A549 (cell line): ENCODE measurements at regions not wholly inside any gene's neighbourhood (a gene's known extent, or its start where the extent isn't known, plus 50 kb on each side); places are given as distances from the start of the nearest gene placed in this dataset.

Experiments
- ATAC-seq, 2 experiments: fragments of 200-7000 bp in 1 of 2; fragments of >200 bp in 1 of 2; cut with Nextera tagmentation in 1 of 2; cut with Tn5 transposase in 1 of 2; 3 replicates each; pipeline versions ENCODE4 v1.8.0 to v1.9.1; 2018 to 2020; ENCODE audit warnings: mild to moderate bottlenecking in 1 of 2, moderate library complexity in 1 of 2
- CTCF ChIA-PET: fragments of 300-600 bp; sonication (Branson Sonifier 250); formaldehyde crosslinking; extraction: SDS; loops from one replicate; lab custom pipeline; 2021; ENCODE audit warnings: antibody characterized with exemption, inconsistent platforms; lab: Yijun Ruan, JAX
- POLR2A ChIA-PET: fragments of 350-600 bp; formaldehyde crosslinking; extraction: SDS; loops from one replicate; lab custom pipeline; 2021; ENCODE audit warnings: antibody characterized with exemption, inconsistent platforms; lab: Yijun Ruan, JAX
- DNase-seq, 2 experiments: peaks; one replicate each; pipeline versions ENCODE4 v3.0.0 to v3.0.0-alpha.2; 2011 to 2016; ENCODE audit warnings: low read depth in 1 of 2, low spot score in 1 of 2
- FAIRE-seq: peaks from 2 replicates; lab custom pipeline; 2011; peaks lifted over from hg19 to GRCh38; lab: Jason Lieb, UNC
- H3K27ac ChIP-seq, 2 experiments: fragments of >200 bp; sonication (Bioruptor Twin); formaldehyde crosslinking; 3 replicates each; pipeline ENCODE4 v1.5.1; 2016 to 2017
- H3K4me1 ChIP-seq: fragments of >200 bp; sonication (Bioruptor Twin); formaldehyde crosslinking; 3 replicates; pipeline ENCODE4 v1.6.1; 2016
- H3K4me2 ChIP-seq: fragments of >200 bp; sonication (Bioruptor Twin); formaldehyde crosslinking; 3 replicates; pipeline ENCODE4 v1.6.1; 2016
- H3K4me3 ChIP-seq: fragments of >200 bp; sonication (Bioruptor Twin); formaldehyde crosslinking; 3 replicates; pipeline ENCODE4 v1.5.1; 2016
- H3K9me3 ChIP-seq: fragments of >200 bp; sonication (Bioruptor Twin); formaldehyde crosslinking; 3 replicates; pipeline ENCODE4 v1.6.1; 2016
- CBX2 ChIP-seq: fragments of 200-600 bp; sonication (generic); IDR thresholded peaks from 2 replicates; pipeline ENCODE4 v1.6.1; 2016; ENCODE audit warnings: low read depth, mild to moderate bottlenecking, borderline replicate concordance
- CHD2 ChIP-seq: fragments of 150-350 bp; IDR thresholded peaks from 2 replicates; pipeline ENCODE4 v1.6.1; 2014; ENCODE audit warnings: low read length; ENCODE audit not compliant: partially characterized antibody
- CHD4 ChIP-seq: fragments of 200-600 bp; sonication (generic); IDR thresholded peaks from 2 replicates; pipeline ENCODE4 v1.6.1; 2016; ENCODE audit warnings: antibody characterized with exemption, mild to moderate bottlenecking, borderline replicate concordance
- FOSB ChIP-seq: fragments of 250-450 bp; sonication (Bioruptor Pico); IDR thresholded peaks from 2 replicates; pipeline ENCODE4 v1.5.0; 2020; ENCODE audit warnings: mild to moderate bottlenecking, moderate library complexity
- FOSL2 ChIP-seq, 2 experiments: fragments of 450-650 bp in 1 of 2; fragments of >200 bp in 1 of 2; sonication (Bioruptor Twin) in 1 of 2; formaldehyde crosslinking; IDR thresholded peaks; 2 replicates each; pipeline versions ENCODE4 v1.5.0 to v1.6.1; 2016 to 2020; ENCODE audit warnings: mild to moderate bottlenecking in 1 of 2, moderate library complexity in 1 of 2
- GATA3 ChIP-seq: IDR thresholded peaks from 2 replicates; pipeline ENCODE4 v1.6.1; 2012; ENCODE audit warnings: borderline replicate concordance
- HDAC2 ChIP-seq: fragments of 200-600 bp; sonication (generic); IDR thresholded peaks from 2 replicates; pipeline ENCODE4 v1.6.1; 2016
- HOXA7 ChIP-seq: fragments of 250-450 bp; sonication (Bioruptor Pico); IDR thresholded peaks from 2 replicates; pipeline ENCODE4 v1.5.0; 2020; ENCODE audit warnings: mild to moderate bottlenecking, moderate library complexity
- HOXB13 ChIP-seq: fragments of 250-450 bp; sonication (Bioruptor Pico); IDR thresholded peaks from 2 replicates; pipeline ENCODE4 v1.5.0; 2020; ENCODE audit warnings: low read depth, mild to moderate bottlenecking, moderate library complexity
- HOXB5 ChIP-seq: fragments of 250-450 bp; sonication (Bioruptor Pico); IDR thresholded peaks from 2 replicates; pipeline ENCODE4 v1.5.0; 2020; ENCODE audit warnings: mild to moderate bottlenecking, moderate library complexity
- KDM5A ChIP-seq: fragments of 200-600 bp; sonication (generic); IDR thresholded peaks from 2 replicates; pipeline ENCODE4 v1.6.1; 2016; ENCODE audit warnings: antibody characterized with exemption, mild to moderate bottlenecking
- NFE2L2 ChIP-seq: fragments of 150-350 bp; conservative IDR thresholded peaks from 2 replicates; pipeline ENCODE4 v1.6.1; 2014; ENCODE audit warnings: low read length
- POLR2AphosphoS2 ChIP-seq: conservative IDR thresholded peaks from 2 replicates; pipeline ENCODE4 v1.6.1; 2012; ENCODE audit warnings: low read length, improper control_type of control experiment, inconsistent platforms
- RAD21 ChIP-seq, 2 experiments: fragments of >200 bp in 1 of 2; sonication (Bioruptor Twin) in 1 of 2; formaldehyde crosslinking in 1 of 2; IDR thresholded peaks in 1 of 2; conservative IDR thresholded peaks in 1 of 2; 2 replicates in 1 of 2; 3 replicates in 1 of 2; pipeline ENCODE4 v1.6.1; 2012 to 2018; ENCODE audit warnings: inconsistent platforms in 1 of 2
- RNF2 ChIP-seq: fragments of 200-600 bp; sonication (generic); IDR thresholded peaks from 2 replicates; pipeline ENCODE4 v1.6.1; 2016; ENCODE audit warnings: low read depth, mild to moderate bottlenecking, antibody characterized with exemption, moderate library complexity, borderline replicate concordance
- SMC3 ChIP-seq: fragments of >200 bp; sonication (Bioruptor Twin); formaldehyde crosslinking; IDR thresholded peaks from 3 replicates; pipeline ENCODE4 v1.6.1; 2018; ENCODE audit warnings: inconsistent platforms
- TP53 ChIP-seq: fragments of 250-450 bp; sonication (Bioruptor Pico); IDR thresholded peaks from 2 replicates; pipeline ENCODE4 v1.5.0; 2021; ENCODE audit warnings: mild to moderate bottlenecking, moderate library complexity
- ZFP36 ChIP-seq: fragments of 450-650 bp; IDR thresholded peaks from 2 replicates; pipeline ENCODE4 v1.6.1; 2014; ENCODE audit warnings: borderline replicate concordance; ENCODE audit not compliant: partially characterized antibody
- WGBS: methylation state at CpG from one replicate; pipeline ENCODE4 v1.1.6; 2017; ENCODE audit errors: missing lambda C conversion rate; 5-methylcytosine and 5-hydroxymethylcytosine counted together
- TF ChIP-seq, protein P1 (sequence below): IDR thresholded peaks from 2 replicates; pipeline ENCODE4 v1.6.1; 2012; ENCODE audit warnings: low read depth, borderline replicate concordance
- TF ChIP-seq, protein P2 (sequence below): fragments of 450-650 bp; IDR thresholded peaks from 2 replicates; pipeline ENCODE4 v1.6.1; 2014; ENCODE audit warnings: antibody characterized with exemption
- TF ChIP-seq, protein P3 (sequence below): IDR thresholded peaks from 2 replicates; pipeline ENCODE4 v1.6.1; 2012
- TF ChIP-seq, protein P4 (sequence below): fragments of >200 bp; sonication (Bioruptor Twin); formaldehyde crosslinking; IDR thresholded peaks from 3 replicates; pipeline ENCODE4 v1.5.1; 2016

DNA sequence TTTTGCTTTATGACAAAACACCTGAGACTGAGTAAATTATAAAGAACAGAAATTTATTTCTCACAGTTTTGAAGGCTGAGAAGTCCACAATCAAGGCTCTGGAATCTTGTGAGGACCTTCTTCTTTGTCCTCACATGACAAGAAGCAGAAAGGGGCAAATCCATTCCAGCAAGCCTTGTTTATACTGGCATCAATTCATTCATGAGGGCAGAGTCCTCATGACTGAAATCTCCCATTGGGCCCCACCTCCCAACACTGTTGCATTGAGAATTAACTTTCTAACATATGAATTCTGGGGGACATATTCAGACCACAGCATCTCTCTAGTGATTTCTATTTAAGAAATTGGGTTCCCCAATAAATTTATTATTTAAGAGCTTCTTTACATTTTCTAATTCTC, 395.4 kb downstream of the AR start:
- ChIA-PET CTCF (no interaction called here), POLR2A (no interaction called here)
- Histone ChIP-seq H3K9me3 (no peaks in the 10 kb centered on the region), H3K4me1 (no peaks in the 10 kb centered on the region), H3K4me3 (no peak overlapping the region)
- ATAC-seq = no peak
- DNase-seq = no peak
- no peak for FAIRE-seq
- TF ChIP-seq, protein P1, sequence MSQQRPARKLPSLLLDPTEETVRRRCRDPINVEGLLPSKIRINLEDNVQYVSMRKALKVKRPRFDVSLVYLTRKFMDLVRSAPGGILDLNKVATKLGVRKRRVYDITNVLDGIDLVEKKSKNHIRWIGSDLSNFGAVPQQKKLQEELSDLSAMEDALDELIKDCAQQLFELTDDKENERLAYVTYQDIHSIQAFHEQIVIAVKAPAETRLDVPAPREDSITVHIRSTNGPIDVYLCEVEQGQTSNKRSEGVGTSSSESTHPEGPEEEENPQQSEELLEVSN = no peak
- TF ChIP-seq SMC3 (no peak), HOXA7 (CRISPR knock-in tag) (no peak), RAD21 (conservative IDR thresholded peaks at IDR 0.05 in 1 of 2, IDR thresholded peaks at IDR 0.05 in 1 of 2) (no peak), CBX2 (no peak)
- TF ChIP-seq, protein P2, sequence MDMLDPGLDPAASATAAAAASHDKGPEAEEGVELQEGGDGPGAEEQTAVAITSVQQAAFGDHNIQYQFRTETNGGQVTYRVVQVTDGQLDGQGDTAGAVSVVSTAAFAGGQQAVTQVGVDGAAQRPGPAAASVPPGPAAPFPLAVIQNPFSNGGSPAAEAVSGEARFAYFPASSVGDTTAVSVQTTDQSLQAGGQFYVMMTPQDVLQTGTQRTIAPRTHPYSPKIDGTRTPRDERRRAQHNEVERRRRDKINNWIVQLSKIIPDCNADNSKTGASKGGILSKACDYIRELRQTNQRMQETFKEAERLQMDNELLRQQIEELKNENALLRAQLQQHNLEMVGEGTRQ = no peak
- TF ChIP-seq, all 56 proteins: peak for 0
- H3K27ac ChIP-seq = no peak overlapping the region
- H3K4me2 ChIP-seq = no peak overlapping the region

DNA sequence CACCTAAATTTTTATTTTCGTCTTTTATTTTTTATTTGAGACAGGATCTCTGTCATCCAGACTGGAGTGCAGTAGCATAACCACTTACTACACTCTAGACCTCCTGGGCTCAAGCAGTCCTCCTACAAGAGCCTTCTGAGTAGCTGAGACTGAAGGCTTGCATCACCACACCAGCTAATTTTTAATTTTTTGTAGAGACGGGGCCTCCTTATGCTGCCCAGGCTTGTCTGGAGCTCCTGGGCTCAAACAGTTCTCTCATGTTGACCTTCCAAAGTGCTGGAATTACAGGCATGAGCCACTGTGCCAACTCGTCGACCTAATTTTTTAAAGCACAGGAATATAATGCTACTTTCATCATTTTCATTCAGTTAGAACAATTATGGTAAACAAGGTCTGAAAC, 405.4 kb downstream of the AR start:
- no peak overlapping the region for H3K27ac ChIP-seq
- ATAC-seq (no peak), FAIRE-seq (no peak), DNase-seq (no peak)
- 0% methylated on average over 3 of the region's 4 CpGs for WGBS
- TF ChIP-seq, protein P3, sequence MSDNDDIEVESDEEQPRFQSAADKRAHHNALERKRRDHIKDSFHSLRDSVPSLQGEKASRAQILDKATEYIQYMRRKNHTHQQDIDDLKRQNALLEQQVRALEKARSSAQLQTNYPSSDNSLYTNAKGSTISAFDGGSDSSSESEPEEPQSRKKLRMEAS = no peak
- TF ChIP-seq HOXB5 (CRISPR knock-in tag) = no peak
- TF ChIP-seq RNF2 = no peak
- CTCF ChIA-PET = interaction anchor here (0.7 to 1.3 kb wide), 3 partner anchors 8 to 34 kb away, joined by 3 read pairs; no protein-coding TSS in a partner anchor
- POLR2A ChIA-PET = no interaction called here
- no peak overlapping the region for H3K4me2 ChIP-seq
- no peak overlapping the region for H3K4me3 ChIP-seq
- H3K4me1 ChIP-seq = no peaks in the 10 kb centered on the region
- no peaks in the 10 kb centered on the region for H3K9me3 ChIP-seq

DNA sequence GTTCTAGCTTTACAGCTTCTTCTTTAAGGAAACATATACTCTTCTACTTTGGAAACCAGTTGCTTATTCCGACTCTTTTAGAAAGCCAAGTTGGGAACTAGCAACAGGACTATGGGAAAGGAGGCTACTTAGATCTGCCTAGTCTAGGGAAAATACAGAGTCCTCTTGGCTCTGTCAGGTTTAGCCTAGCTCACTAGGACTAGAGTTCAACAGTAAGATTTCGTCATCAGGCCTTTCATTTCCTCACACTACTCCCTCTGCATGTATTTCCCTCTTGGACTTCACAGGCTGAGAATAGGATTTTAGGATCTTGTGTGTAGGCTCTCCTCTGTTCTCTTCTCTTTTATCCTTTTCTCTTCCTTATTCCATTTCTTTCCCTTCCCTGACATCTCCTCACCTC, 409.8 kb downstream of the AR start:
- ChIA-PET POLR2A (no interaction called here), CTCF (no interaction called here)
- Histone ChIP-seq H3K27ac (no peak overlapping the region), H3K4me1 (no peaks in the 10 kb centered on the region), H3K4me3 (no peak overlapping the region), H3K4me2 (no peak overlapping the region), H3K9me3 (no peaks in the 10 kb centered on the region)
- DNase-seq (no peak), ATAC-seq (no peak), FAIRE-seq (peak; percentile 43)
- whole genome bisulfite sequencing = 0% methylated on average over 2 of the region's 2 CpGs
- TF ChIP-seq FOSB (CRISPR knock-in tag) (no peak), HOXA7 (CRISPR knock-in tag) (no peak), CHD4 (no peak), FOSL2 (IDR thresholded peaks at IDR 0.05) (no peak), FOSL2 (CRISPR knock-in tag; IDR thresholded peaks at IDR 0.05) (no peak), HOXB13 (no peak)

DNA sequence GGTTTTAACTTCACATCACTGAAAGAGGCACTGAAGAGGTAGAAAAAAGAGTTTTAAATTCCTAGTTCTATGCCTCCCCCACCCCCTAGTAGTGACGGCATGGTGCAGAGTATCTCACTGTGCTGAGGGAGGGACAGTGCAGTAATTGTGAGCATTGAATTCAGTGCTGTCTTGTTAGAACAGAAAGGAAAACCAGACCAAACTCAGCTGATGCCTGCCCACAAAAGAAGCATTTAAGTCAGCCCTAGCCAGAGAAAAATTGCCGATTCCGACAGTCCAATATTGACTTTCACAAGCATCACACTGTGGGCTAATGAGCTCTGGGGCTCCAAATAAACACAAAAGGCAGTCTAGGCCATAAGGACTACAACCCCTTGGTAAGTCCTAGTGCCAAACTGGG, 417.7 kb downstream of the AR start:
- CTCF ChIA-PET = no interaction called here
- Histone ChIP-seq H3K27ac (no peak overlapping the region), H3K4me2 (no peak overlapping the region), H3K9me3 (no peaks in the 10 kb centered on the region), H3K4me3 (no peak overlapping the region), H3K4me1 (no peaks in the 10 kb centered on the region)
- TF ChIP-seq, protein P2 = no peak
- TF ChIP-seq POLR2AphosphoS2 (no peak), ZFP36 (no peak), RAD21 (conservative IDR thresholded peaks at IDR 0.05 in 1 of 2, IDR thresholded peaks at IDR 0.05 in 1 of 2) (no peak), HDAC2 (no peak), NFE2L2 (no peak), FOSL2 (IDR thresholded peaks at IDR 0.05) (no peak), FOSL2 (CRISPR knock-in tag; IDR thresholded peaks at IDR 0.05) (no peak), GATA3 (no peak), TP53 (CRISPR knock-in tag) (no peak), FOSB (CRISPR knock-in tag) (no peak), RNF2 (no peak), KDM5A (no peak), CHD2 (no peak)
- TF ChIP-seq, protein P4, sequence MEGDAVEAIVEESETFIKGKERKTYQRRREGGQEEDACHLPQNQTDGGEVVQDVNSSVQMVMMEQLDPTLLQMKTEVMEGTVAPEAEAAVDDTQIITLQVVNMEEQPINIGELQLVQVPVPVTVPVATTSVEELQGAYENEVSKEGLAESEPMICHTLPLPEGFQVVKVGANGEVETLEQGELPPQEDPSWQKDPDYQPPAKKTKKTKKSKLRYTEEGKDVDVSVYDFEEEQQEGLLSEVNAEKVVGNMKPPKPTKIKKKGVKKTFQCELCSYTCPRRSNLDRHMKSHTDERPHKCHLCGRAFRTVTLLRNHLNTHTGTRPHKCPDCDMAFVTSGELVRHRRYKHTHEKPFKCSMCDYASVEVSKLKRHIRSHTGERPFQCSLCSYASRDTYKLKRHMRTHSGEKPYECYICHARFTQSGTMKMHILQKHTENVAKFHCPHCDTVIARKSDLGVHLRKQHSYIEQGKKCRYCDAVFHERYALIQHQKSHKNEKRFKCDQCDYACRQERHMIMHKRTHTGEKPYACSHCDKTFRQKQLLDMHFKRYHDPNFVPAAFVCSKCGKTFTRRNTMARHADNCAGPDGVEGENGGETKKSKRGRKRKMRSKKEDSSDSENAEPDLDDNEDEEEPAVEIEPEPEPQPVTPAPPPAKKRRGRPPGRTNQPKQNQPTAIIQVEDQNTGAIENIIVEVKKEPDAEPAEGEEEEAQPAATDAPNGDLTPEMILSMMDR = no peak
- no peak for ATAC-seq
- no peak for DNase-seq
- WGBS = 4% methylated on average over 3 of the region's 3 CpGs
- no peak for FAIRE-seq
- POLR2A ChIA-PET = no interaction called here
